ENCODE measurements at regions not wholly inside any gene's neighbourhood (a gene's known extent, or its start where the extent isn't known, plus 50 kb on each side); places are given as distances from the start of the nearest gene placed in this dataset.

GRCh38 chr4:108240366-108240765, 71.6 kb upstream of the LEF1 start:
- no peaks in the 10 kb centered on the region for H3K27me3 ChIP-seq (ENCODE audit: insufficient read depth)
- no peaks in the 10 kb centered on the region for H3K79me2 ChIP-seq (ENCODE audit: insufficient read depth)
- H3K4me2 ChIP-seq, result no peak overlapping the region
- no peak for DNase-seq
- H3K9me2 ChIP-seq, result no peaks in the 10 kb centered on the region
- H4K20me1 ChIP-seq (ENCODE audit: insufficient read depth), result no peaks in the 10 kb centered on the region
- POLR2A ChIA-PET, result no interaction called here
- H3K4me3 ChIP-seq (ENCODE audit: low read depth in 2 of 2, low read length in 1 of 2), result no peak overlapping the region
- CTCF ChIA-PET, result no interaction called here
- no peak overlapping the region for H3K27ac ChIP-seq (ENCODE audit: low read depth in 2 of 2, low read length in 1 of 2)
- TF ChIP-seq USF2 (IDR thresholded peaks at IDR 0.05; ENCODE audit: borderline replicate concordance, low read depth, low read length), result no peak
- no peak for TF ChIP-seq USF1 (IDR thresholded peaks at IDR 0.05; ENCODE audit: borderline replicate concordance, low read depth)
- no peak for TF ChIP-seq RCOR1 (IDR thresholded peaks at IDR 0.05; ENCODE audit: low read length)
- no peak for TF ChIP-seq RFX5 (IDR thresholded peaks at IDR 0.05; ENCODE audit: low read length)
- TF ChIP-seq NFIC (IDR thresholded peaks at IDR 0.05; ENCODE audit: borderline replicate concordance), result no peak
- TF ChIP-seq JUND (IDR thresholded peaks at IDR 0.05), result no peak
- TF ChIP-seq SMC3 (IDR thresholded peaks at IDR 0.05; ENCODE audit: low read depth, low read length), result no peak
- no peak for TF ChIP-seq GABPA (IDR thresholded peaks at IDR 0.05; ENCODE audit: low read depth)
- TF ChIP-seq EZH2phosphoT487 (IDR thresholded peaks at IDR 0.05; ENCODE audit: borderline replicate concordance, low read depth), result no peak
- TF ChIP-seq MAX (IDR thresholded peaks at IDR 0.05; ENCODE audit: low read depth), result no peak
- TF ChIP-seq MEF2A (IDR thresholded peaks at IDR 0.05; ENCODE audit: borderline replicate concordance, low read depth), result no peak
- TF ChIP-seq TEAD4 (IDR thresholded peaks at IDR 0.05; ENCODE audit: borderline replicate concordance, insufficient read depth), result no peak
- no peak for TF ChIP-seq RXRA (IDR thresholded peaks at IDR 0.05; ENCODE audit: borderline replicate concordance, low read depth)
- no peak for TF ChIP-seq SIN3A (IDR thresholded peaks at IDR 0.05; ENCODE audit: borderline replicate concordance, low read depth, low read length)
- no peak for TF ChIP-seq TAF1 (IDR thresholded peaks at IDR 0.05; ENCODE audit: borderline replicate concordance, low read depth, low read length)
- H3F3A ChIP-seq (replicated peaks; ENCODE audit: insufficient read depth), result no peaks in the 10 kb centered on the region
- H3K36me3 ChIP-seq (replicated peaks in 1 of 2; ENCODE audit: control insufficient read depth in 1 of 2, insufficient read depth in 2 of 2, low read length in 1 of 2), result no peaks in the 10 kb centered on the region
- no peaks in the 10 kb centered on the region for H3K9me3 ChIP-seq
- no peak overlapping the region for H3K9ac ChIP-seq
- no peaks in the 10 kb centered on the region for H3K4me1 ChIP-seq (ENCODE audit: control insufficient read depth in 1 of 2, insufficient read depth in 2 of 2, low read depth in 1 of 2, low read length in 1 of 2)
- no peak overlapping the region for H2AFZ ChIP-seq (ENCODE audit: low read depth)

GRCh38 chr4:108237693-108238092, 69.0 kb upstream of the LEF1 start:
- no peaks in the 10 kb centered on the region for H3K27me3 ChIP-seq (ENCODE audit: insufficient read depth)
- no peak for DNase-seq
- H4K20me1 ChIP-seq (ENCODE audit: insufficient read depth), result no peaks in the 10 kb centered on the region
- no peaks in the 10 kb centered on the region for H3K36me3 ChIP-seq (replicated peaks in 1 of 2; ENCODE audit: control insufficient read depth in 1 of 2, insufficient read depth in 2 of 2, low read length in 1 of 2)
- H3K27ac ChIP-seq (ENCODE audit: low read depth in 2 of 2, low read length in 1 of 2), result no peak overlapping the region
- H3K9me3 ChIP-seq, result no peaks in the 10 kb centered on the region
- no peaks in the 10 kb centered on the region for H3K9me2 ChIP-seq
- ChIA-PET CTCF (no interaction called here), POLR2A (no interaction called here)
- H3K9ac ChIP-seq, result no peak overlapping the region
- no peaks in the 10 kb centered on the region for H3K4me1 ChIP-seq (ENCODE audit: control insufficient read depth in 1 of 2, insufficient read depth in 2 of 2, low read depth in 1 of 2, low read length in 1 of 2)
- no peak overlapping the region for H3K4me3 ChIP-seq (ENCODE audit: low read depth in 2 of 2, low read length in 1 of 2)
- H3K4me2 ChIP-seq, result no peak overlapping the region
- H2AFZ ChIP-seq (ENCODE audit: low read depth), result no peak overlapping the region
- H3F3A ChIP-seq (replicated peaks; ENCODE audit: insufficient read depth), result no peaks in the 10 kb centered on the region
- 7% methylated on average over 1 of the region's 1 CpG for WGBS (ENCODE audit: low lambda C conversion rate)
- no peaks in the 10 kb centered on the region for H3K79me2 ChIP-seq (ENCODE audit: insufficient read depth)
- TF ChIP-seq FOXM1 (IDR thresholded peaks at IDR 0.05; ENCODE audit: low read depth), result no peak
- no peak for TF ChIP-seq TCF12 (IDR thresholded peaks at IDR 0.05)
- no peak for TF ChIP-seq YY1 (IDR thresholded peaks at IDR 0.05; ENCODE audit: low read depth)
- TF ChIP-seq CHD2 (IDR thresholded peaks at IDR 0.05; ENCODE audit: low read length, partially characterized antibody), result no peak
- TF ChIP-seq REST (IDR thresholded peaks at IDR 0.05; ENCODE audit: low read depth, low read length), result no peak
- TF ChIP-seq IRF3 (IDR thresholded peaks at IDR 0.05; ENCODE audit: low read depth, low read length), result no peak
- TF ChIP-seq POLR2AphosphoS5 (IDR thresholded peaks at IDR 0.05; ENCODE audit: low read depth, low read length), result no peak
- TF ChIP-seq CTCF (IDR thresholded peaks at IDR 0.05), result no peak
- TF ChIP-seq RCOR1 (IDR thresholded peaks at IDR 0.05; ENCODE audit: low read length), result no peak
